Endometrium (tissue), 2 donors: ENCODE measurements at regions not wholly inside any gene's neighbourhood (a gene's known extent, or its start where the extent isn't known, plus 50 kb on each side); places are given as distances from the start of the nearest gene placed in this dataset.
"Not testable (repeated sequence)": the region's sequence is repeated elsewhere in the genome, so short reads cannot be mapped to it uniquely, and the experiment has no call there.

Experiments
- FAIRE-seq: peaks from 2 replicates; lab custom pipeline; 2012; peaks lifted over from hg19 to GRCh38; lab: Jason Lieb, UNC
- donor health status: control.
- donor health status: control.

- FAIRE-seq, result no peak
These were observed 406.0 kb downstream of the MIAT start for GRCh38 chr22:27063406-27063805.

GRCh38 chr22:27063841-27064240 is 406.5 kb downstream of the MIAT start:
- FAIRE-seq, result no peak

DNA sequence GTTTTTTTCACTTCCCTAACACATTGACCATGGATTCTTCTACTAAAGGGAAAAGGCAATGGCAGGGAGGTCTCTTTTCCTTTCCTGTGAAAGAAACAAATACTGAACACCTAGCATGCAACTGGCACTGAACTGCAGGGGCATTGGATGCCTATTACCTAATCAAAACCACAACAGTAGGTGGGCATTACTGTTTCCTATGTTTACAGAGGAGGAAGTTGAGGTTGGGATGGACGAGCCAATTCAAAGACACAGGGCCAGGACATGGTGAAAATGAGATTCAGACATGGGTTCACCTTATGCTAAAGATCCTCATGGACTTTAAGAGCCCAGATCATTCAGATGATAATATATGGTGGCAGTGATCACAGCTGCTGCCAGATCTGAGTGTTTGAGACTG is 407.0 kb downstream of the MIAT start:
- FAIRE-seq, result no peak

- no peak for FAIRE-seq
These were observed 407.9 kb downstream of the MIAT start for GRCh38 chr22:27065279-27065678.

DNA sequence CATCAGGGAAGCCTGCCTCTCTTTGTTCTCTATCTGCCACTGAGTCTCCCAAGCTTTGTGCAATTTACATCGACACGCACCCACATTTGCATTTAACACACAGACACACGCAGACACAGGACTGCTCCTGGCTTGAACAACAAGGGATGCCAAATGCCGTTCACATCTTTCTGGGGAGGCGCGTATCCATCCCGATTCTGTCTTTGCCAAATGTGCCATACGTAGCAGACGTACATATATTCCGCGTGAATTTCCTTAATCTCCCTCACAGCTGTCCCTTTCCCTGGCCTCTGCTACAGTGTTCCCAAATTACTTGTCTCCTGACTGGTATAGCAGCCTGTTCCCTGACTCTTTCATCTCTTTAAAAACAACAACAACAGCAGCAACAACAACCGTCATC is 409.5 kb downstream of the MIAT start:
- no peak for FAIRE-seq

GRCh38 chr22:27068121-27068520 is 410.7 kb downstream of the MIAT start:
- FAIRE-seq, result no peak

GRCh38 chr22:27070594-27070993 is 413.2 kb downstream of the MIAT start:
- no peak for FAIRE-seq

GRCh38 chr22:27073601-27074425 is 416.4 kb downstream of the MIAT start:
- FAIRE-seq, result no peak

GRCh38 chr22:27075028-27075678 is 417.8 kb downstream of the MIAT start:
- FAIRE-seq, result no peak

- FAIRE-seq, result no peak
These were observed 418.5 kb downstream of the MIAT start for GRCh38 chr22:27075891-27076290.

DNA sequence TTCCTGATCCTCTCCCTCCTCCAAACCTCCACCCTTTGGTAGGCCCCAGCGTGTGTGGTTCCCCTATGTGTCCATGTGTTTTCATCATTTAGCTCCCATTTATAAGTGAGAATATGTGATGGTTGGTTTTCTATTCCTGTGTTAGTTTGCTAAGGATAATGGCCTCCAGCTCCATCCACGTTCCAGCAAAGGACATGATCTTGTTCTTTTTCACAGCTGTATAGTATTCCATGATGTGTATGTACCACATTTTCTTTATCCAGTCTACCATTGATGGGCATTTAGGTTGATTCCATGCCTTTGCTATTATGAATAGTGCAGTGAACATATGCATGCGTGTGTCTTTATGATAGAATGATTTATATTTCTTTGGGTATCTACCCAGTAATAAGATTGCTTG is 420.7 kb downstream of the MIAT start:
- FAIRE-seq, result not testable (repeated sequence)

DNA sequence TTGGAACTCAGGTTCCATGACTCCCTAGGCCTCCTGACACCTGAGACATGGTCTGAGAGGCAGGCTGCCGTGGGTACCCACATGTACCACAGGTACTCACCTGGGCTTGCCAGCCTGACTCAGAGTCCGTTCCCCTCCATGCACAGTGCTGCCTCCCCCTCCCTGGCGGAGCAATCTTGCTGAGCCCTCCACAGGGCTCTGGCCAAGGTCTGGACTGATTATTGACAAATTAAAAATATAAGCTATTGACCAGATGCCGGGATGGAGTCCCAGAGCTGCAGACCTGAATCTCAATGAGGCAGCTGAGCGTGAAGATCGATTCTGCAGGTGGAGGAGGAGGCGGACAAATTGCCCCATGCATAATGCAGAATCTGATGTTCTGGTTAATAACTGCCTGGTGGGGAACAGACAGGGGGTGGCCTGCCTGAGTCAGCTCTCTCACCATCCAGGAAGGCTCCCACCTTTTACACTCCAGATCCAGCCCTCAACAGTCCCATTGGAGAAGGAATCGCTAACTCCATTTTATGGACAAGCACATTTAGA is 422.7 kb downstream of the MIAT start:
- FAIRE-seq, result no peak

DNA sequence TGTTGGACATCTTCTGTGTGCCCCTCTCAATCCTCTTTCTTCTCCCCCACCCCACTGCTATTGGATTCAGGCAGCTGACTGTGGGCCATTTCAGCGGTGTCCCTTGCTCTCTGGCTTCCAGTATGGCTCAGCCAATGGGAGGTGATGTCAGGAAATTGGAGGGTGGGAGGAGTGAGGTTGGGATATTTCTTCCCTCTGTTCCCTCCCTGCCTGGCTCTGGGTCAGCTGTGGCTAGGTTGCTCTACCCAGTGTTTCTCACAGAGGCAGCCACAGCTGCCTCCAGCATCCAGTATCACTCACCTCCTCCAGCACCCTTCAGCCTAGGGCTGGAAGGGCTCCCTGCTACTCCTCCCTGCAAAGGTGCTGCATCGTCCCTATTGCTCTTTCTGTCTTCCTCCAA is 423.5 kb downstream of the MIAT start:
- FAIRE-seq, result no peak

DNA sequence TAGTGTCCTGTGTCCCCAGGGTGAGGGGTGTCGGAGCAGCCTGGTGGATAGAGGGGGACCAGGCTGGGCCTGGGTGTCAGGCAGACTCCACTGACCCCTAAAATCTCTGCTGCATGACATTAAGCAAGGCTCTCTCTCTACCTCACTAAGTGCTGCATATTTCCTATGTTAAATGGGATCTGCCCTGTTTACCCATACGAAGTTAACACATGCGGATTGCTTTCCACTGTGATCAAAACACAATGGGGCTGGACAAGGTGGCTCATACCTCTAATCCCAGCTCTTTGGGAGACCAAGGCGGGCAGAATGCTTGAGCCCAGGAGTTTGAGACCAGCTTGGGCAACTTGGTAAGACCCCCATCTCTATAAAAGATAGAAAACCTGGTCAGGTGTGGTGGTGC is 426.2 kb downstream of the MIAT start:
- no peak for FAIRE-seq

- FAIRE-seq, result no peak
These were observed 426.7 kb downstream of the MIAT start for GRCh38 chr22:27084130-27084529.

GRCh38 chr22:27086080-27087044 is 429.0 kb downstream of the MIAT start:
- no peak for FAIRE-seq

DNA sequence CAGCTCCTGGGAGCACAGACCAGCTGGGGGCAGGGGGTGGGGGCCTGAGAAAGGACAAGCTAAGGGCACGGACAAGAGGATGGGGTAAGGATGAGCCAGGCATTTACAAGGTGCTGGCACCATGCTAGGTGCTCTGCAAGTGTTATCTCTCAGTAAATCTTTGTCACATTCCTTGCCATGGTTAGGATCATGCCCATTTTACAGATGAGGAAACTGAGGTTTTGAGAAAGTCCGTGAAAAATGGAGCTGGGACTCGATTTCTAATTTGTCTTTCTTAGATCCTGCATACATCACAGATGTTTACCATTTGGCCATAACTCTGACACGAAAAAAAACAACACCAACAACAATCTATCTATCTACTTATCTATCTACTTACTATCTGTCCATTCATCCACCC is 429.7 kb downstream of the MIAT start:
- no peak for FAIRE-seq

DNA sequence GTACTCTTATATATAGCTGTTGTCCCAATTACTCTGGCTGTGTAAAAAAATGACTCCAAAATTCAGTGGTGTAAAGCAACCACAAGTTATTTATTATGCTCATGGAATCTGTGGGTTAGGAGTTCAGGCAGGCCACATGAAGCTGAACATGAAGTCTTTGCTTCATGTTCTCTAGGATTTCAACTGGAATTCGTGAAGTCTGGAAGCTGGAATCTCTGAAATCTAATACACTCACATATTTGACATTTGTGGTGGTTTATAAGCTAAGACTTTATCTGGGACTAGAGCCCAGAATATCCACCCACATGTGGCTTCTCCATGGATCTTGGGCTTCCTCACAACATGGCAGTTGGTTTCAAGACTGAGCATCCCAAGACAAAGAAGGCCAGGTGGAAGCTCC is 430.6 kb downstream of the MIAT start:
- no peak for FAIRE-seq

DNA sequence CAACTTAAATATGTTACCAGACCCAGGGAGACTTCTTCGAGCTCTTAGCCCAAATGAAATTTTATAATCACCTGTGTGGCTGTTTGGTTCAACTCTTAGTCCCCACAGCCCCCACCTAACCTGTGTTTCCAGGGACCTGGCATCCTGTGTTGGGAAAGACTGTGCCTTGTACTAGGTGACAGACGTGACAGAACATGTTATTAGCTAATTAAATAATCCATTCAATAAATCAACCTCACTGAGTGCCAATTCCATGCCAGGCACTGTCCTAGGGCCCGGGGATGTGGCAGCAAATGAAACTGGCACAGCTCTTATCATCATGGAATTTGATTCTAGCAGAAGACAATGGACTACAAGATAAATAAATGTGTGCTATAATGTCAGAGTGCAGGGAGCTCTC is 431.9 kb downstream of the MIAT start:
- FAIRE-seq, result no peak

DNA sequence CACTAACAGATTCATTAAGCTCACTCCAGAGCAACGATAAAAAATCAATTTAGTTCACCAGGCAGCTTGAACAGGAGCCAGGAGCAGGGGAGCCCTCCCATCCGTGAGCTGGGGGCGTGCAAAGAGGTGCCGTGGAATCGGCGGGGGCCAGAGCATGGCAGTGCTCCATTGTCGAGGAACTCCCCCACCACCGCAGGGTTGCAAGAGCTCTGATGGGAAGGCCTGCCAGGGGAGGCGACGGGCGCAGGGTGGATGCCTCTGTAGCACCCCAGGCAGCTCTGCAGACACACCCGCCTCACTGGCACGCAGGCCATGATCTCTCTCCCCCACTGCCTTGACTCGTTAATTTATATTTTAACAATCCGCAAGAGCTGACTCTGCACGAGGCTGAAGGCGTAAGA is 433.2 kb downstream of the MIAT start:
- FAIRE-seq, result no peak

- FAIRE-seq, result no peak
These were observed 436.0 kb downstream of the MIAT start for GRCh38 chr22:27093422-27093821.

- no peak for FAIRE-seq
These were observed 437.4 kb downstream of the MIAT start for GRCh38 chr22:27094633-27095308.
